GM18502 (cell line): ENCODE measurements at regions not wholly inside any gene's neighbourhood (a gene's known extent, or its start where the extent isn't known, plus 50 kb on each side); places are given as distances from the start of the nearest gene placed in this dataset.

Source experiments
- ATAC-seq: cut with Tn5 transposase; IDR thresholded peaks from one replicate; pipeline ENCODE4 v1.9.1; 2021; ENCODE audit warnings: mild to moderate bottlenecking; ENCODE audit not compliant: unreplicated experiment, poor library complexity

DNA sequence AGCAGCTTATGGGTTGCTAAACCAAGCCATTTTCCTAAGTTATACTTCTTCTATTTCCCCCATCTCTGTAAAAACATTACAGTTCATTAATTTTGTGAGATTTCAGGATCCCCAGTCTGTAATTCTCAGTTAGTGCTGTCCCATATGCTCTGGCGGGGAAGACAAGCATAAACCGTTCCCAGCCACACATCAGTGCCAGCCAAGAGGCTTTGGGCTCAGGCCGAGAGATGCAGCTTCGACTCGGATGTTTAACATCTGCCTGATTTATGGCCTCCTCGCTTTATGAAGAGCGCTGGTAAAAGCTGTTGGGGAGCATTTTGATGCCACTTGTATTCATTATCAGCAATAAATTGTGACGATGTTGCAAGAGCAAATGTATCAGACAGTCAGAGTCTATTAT, 349.1 kb upstream of the CCDC196 start:
- no peak for ATAC-seq

DNA sequence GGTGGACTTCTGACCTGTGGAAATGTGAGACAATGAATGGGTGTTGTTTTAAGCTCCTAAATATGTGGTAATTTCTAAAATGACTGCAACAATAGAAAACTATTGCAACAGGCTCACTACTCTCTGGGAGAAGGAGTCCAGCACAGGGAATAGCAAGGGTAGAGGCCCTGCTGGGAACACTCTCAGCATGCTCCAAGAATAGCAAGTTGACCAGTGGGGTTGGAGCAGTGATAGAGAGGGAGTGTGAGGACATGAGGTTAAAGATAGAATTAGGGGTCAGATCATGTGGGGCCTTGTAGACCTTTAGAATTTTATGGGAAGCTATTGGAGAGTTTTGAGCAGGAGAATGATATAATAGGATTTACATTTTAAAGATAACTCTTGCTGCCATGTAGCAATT, 346.7 kb upstream of the CCDC196 start:
- ATAC-seq: no peak

- peak; percentile 79 for ATAC-seq
Measured at GRCh38 chr14:66140213-66140918, 345.8 kb upstream of the CCDC196 start.

DNA sequence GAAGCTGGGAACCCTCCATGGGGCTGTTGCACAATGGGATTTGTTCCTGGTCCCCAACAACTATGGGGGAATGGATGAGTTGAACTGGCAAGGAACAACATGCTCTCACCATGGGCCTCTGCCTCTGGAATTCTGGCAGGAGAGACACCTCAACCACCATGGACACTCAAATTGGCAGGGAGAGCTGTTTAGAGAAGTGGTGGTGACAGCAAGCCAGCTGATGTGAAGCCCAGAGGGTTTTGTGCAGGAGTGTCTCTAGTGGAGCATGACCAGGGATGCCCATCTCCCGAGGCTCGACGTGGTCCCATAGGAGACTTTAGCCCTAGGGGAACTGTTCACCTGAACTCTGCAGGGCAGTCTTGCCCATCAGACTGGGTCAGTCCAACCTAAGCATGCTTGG, 345.2 kb upstream of the CCDC196 start:
- ATAC-seq: no peak

DNA sequence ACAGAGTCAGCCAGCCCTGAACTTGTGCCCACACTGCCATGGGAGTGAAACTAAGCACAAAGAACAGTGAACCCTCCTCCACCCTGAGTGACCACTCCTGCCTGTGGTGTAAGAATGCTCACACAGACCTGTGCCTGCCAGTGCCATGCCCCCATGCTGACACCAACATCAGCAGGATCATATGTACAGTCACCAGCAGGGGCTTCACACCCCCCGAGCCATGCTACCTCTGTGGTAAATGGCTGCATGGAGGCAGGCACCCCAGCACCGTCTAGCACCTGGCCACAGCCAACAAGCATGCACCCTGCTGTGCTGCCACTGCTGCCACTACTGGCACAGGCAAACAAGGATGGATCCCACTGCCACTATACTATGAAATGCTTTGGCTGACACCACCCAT, 344.4 kb upstream of the CCDC196 start:
- ATAC-seq: no peak

- no peak for ATAC-seq
Measured at GRCh38 chr14:66143387-66144112, 342.6 kb upstream of the CCDC196 start.

GRCh38 chr14:66152302-66152701, 333.9 kb upstream of the CCDC196 start:
- ATAC-seq: no peak

GRCh38 chr14:66152747-66153146, 333.4 kb upstream of the CCDC196 start:
- ATAC-seq: no peak

DNA sequence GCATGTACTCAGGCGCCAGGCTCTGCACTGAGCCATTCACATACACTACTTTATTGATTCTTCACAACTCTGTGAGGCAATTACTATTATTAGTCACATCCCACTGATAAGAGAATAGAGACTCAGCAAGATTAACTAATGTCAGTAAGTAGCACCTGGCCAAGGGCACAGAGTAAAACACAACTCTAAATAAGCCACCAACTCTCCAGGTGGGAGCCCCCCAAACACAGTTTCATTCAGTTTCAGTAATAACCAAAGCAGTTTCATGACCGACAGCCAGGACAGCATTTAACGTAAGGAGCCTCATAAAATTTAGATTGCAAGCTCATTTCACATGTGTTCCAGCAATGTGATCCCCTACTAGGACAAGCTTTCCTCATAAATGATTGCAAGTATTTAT, 323.1 kb upstream of the CCDC196 start:
- ATAC-seq: no peak

DNA sequence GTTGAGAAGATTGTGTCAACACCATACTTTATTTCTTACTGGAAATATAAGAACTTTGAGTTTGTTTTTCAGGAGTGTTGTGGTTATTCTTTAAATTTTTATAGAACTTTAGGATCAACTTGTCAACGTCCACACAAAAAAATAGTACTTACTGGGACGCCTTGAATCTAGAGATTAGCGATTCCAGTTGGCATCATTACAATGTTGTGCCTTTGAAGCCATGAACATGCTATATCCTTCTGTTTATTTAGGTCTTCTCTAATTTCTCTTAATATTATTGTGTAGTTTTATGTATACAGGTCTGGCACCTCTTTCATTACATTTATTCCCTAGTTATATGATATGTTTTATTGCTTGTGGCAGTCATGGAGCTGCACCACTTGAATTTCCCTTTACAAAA, 320.8 kb upstream of the CCDC196 start:
- ATAC-seq: no peak

DNA sequence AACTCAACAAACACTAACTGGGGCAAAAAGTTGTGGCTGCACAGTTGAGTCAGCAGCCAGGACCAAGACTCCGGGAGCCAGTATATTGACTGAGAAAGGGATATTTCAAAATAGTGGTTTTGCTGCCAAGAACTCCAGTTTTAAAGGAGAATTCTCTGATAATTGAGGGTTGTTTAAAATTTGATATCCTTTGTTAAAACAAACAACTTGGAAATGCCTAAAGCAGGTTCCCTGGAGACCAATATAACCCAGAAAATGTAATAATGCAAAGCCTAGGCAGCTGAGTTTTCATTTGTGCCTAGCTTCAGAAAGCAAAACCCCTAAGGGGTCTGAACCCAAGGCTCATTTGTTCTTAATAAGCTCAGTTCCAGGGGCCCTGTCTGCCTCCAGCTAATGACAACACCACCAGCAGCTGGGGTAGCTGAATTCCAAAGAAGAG, 311.7 kb upstream of the CCDC196 start:
- ATAC-seq: no peak

DNA sequence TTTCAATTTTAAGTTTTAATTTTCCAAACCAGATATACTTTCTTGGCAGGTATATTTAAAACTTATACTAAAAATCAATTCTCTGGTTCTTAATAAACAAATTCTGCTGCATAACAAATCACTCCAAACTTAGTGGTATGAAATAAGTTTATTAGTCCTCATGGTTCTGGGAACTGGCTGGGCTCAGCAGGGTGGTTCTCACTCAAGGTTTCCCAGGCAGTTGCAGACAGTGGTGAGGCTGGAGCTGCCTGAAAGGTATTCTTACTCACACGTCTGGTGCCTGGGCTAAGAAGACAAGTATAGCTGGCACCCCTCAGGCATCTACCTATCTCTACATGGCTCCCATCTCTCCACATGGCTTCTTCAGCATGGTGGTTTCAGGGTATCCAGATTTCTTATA, 308.2 kb upstream of the CCDC196 start:
- ATAC-seq: no peak

- no peak for ATAC-seq
Measured at GRCh38 chr14:66196670-66197069, 289.5 kb upstream of the CCDC196 start.

DNA sequence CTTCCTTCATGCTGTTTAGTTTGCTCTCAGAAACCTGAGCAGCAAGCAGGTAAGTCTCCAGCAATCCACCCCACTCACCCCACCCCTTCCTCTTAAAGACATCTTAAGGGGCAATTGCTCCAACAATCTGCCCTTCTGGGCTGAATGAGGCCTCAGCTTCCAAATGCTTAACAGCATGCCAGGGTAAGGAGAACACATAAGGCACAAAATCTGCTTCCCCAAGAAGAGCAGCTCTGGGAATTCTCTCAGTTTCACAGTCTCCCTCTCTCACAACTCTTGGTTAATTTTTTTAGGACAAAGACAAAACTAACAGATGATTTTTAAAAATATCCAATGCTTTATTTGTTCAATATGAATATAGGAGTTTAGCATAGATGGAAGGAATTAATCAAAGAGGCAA, 288.9 kb upstream of the CCDC196 start:
- no peak for ATAC-seq

- ATAC-seq: no peak
Measured at GRCh38 chr14:66206554-66206953, 279.6 kb upstream of the CCDC196 start.

GRCh38 chr14:66216763-66217162, 269.4 kb upstream of the CCDC196 start:
- no peak for ATAC-seq

DNA sequence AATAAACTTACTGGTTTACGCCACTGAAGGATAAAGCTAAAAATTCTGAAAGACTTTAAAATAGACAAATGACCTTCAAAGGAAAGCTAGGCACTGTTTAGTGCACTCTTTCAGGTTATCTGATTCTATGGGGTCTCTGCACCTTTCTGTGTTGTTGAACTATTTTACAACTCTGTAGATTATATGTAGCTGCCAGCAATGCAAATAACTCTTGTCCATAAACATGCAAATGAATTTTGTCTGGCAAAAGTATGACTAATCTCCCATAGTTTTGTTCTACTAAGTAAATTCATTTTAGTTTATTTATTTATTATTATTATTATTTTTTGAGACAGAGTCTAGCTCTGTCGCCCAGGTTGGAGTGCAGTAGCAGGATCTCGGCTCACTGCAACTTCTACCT, 266.3 kb upstream of the CCDC196 start:
- no peak for ATAC-seq

- no peak for ATAC-seq
Measured at GRCh38 chr14:66224492-66225178, 261.5 kb upstream of the CCDC196 start.

- ATAC-seq: no peak
Measured at GRCh38 chr14:66225337-66225736, 260.8 kb upstream of the CCDC196 start.

- no peak for ATAC-seq
Measured at GRCh38 chr14:66228267-66228970, 257.8 kb upstream of the CCDC196 start.

DNA sequence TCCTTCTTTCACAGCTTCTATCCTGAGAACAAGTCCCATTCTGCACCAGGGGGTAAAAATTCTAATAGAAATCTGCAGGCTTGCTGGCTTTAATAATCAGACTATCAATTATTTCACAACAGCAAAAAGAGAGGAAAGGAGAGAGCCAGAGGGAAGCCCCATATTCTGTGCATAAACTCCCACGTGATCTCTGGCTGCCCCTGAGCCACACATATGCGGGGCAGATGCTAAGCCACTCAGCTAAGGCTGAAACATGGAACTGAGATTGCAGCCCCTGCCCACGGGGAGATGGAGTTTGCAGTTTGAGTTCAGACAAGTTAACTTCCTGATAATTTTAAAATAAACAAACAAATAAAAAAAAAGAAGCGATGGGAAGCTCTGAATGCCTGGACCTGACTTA, 254.4 kb upstream of the CCDC196 start:
- ATAC-seq: no peak
